Activated CD4-positive, alpha-beta T cell treated with anti-CD3 and anti-CD28 coated beads, Interleukin-2, Interleukin-4, amounts not matched to agents 100 ng/mL and 50 ng/mL, durations not matched to agents 16 hours and 8 hours (primary cell): ENCODE measurements at regions not wholly inside any gene's neighbourhood (a gene's known extent, or its start where the extent isn't known, plus 50 kb on each side); places are given as distances from the start of the nearest gene placed in this dataset.

Source experiments
- DNase-seq: peaks from one replicate; pipeline ENCODE4 v3.0.0-alpha.2; 2020; ENCODE audit warnings: low spot score

GRCh38 chr10:29857843-29858701 lies 201.3 kb downstream of the JCAD start:
- no peak for DNase-seq

- DNase-seq: no peak
These were observed 203.1 kb downstream of the JCAD start for GRCh38 chr10:29856295-29856694.

GRCh38 chr10:29853913-29854312 lies 205.5 kb downstream of the JCAD start:
- no peak for DNase-seq

GRCh38 chr10:29851241-29851640 lies 208.1 kb downstream of the JCAD start:
- no peak for DNase-seq

GRCh38 chr10:29850371-29850770 lies 209.0 kb downstream of the JCAD start:
- no peak for DNase-seq

GRCh38 chr10:29849886-29850285 lies 209.5 kb downstream of the JCAD start:
- DNase-seq: no peak

GRCh38 chr10:29849126-29849833 lies 210.1 kb downstream of the JCAD start:
- no peak for DNase-seq

- DNase-seq: no peak
These were observed 212.1 kb upstream of the SVIL start for GRCh38 chr10:29846881-29847280.

GRCh38 chr10:29845166-29845565 lies 210.4 kb upstream of the SVIL start:
- no peak for DNase-seq

- no peak for DNase-seq
These were observed 208.4 kb upstream of the SVIL start for GRCh38 chr10:29843143-29843542.

- DNase-seq: no peak
These were observed 207.2 kb upstream of the SVIL start for GRCh38 chr10:29841724-29842649.

- no peak for DNase-seq
These were observed 205.9 kb upstream of the SVIL start for GRCh38 chr10:29840516-29841276.

GRCh38 chr10:29839826-29840515 lies 205.2 kb upstream of the SVIL start:
- DNase-seq: no peak

- DNase-seq: no peak
These were observed 203.8 kb upstream of the SVIL start for GRCh38 chr10:29838539-29838938.

GRCh38 chr10:29837586-29837985 lies 202.8 kb upstream of the SVIL start:
- no peak for DNase-seq

- DNase-seq: no peak
These were observed 201.6 kb upstream of the SVIL start for GRCh38 chr10:29836396-29836795.

GRCh38 chr10:29835055-29835454 lies 200.3 kb upstream of the SVIL start:
- no peak for DNase-seq

GRCh38 chr10:29830531-29831512 lies 196.1 kb upstream of the SVIL start:
- DNase-seq: no peak

GRCh38 chr10:29829776-29830175 lies 195.0 kb upstream of the SVIL start:
- DNase-seq: no peak

GRCh38 chr10:29828956-29829355 lies 194.2 kb upstream of the SVIL start:
- DNase-seq: no peak
